ENCODE measurements at regions not wholly inside any gene's neighbourhood (a gene's known extent, or its start where the extent isn't known, plus 50 kb on each side); places are given as distances from the start of the nearest gene placed in this dataset.

DNA sequence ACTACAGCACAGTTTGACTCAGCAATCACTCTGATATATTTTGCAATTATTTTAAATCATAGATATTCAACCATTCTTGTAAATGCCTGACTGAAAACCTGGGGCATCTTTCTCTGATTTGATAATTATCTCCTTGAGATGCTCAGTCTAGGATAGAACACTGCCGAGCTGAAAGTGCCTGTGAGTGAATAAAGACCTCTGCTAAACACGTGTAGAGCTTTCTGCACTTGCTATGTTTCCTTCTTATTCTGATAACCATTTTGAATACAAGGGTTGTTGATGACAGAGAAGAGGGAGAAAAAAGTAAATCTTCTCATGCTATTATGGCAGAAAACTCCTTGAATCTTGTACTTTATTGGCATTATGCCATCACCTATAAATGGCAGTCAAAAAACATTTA, 1843.4 kb upstream of the IGFBP7 start:
- TF ChIP-seq, protein P1, sequence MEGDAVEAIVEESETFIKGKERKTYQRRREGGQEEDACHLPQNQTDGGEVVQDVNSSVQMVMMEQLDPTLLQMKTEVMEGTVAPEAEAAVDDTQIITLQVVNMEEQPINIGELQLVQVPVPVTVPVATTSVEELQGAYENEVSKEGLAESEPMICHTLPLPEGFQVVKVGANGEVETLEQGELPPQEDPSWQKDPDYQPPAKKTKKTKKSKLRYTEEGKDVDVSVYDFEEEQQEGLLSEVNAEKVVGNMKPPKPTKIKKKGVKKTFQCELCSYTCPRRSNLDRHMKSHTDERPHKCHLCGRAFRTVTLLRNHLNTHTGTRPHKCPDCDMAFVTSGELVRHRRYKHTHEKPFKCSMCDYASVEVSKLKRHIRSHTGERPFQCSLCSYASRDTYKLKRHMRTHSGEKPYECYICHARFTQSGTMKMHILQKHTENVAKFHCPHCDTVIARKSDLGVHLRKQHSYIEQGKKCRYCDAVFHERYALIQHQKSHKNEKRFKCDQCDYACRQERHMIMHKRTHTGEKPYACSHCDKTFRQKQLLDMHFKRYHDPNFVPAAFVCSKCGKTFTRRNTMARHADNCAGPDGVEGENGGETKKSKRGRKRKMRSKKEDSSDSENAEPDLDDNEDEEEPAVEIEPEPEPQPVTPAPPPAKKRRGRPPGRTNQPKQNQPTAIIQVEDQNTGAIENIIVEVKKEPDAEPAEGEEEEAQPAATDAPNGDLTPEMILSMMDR (conservative IDR thresholded peaks at IDR 0.05 in 1 of 2, IDR thresholded peaks at IDR 0.05 in 1 of 2; ENCODE audit: extremely low read depth in 1 of 2, insufficient read depth in 1 of 2, low read depth in 1 of 2, low read length in 2 of 2): no peak
- no peak for TF ChIP-seq EZH2 (IDR thresholded peaks at IDR 0.05; ENCODE audit: borderline replicate concordance, low read length)

Measured in mammary epithelial cell (primary cell).